Dermis microvascular lymphatic vessel endothelial cell (primary cell): ENCODE measurements at regions not wholly inside any gene's neighbourhood (a gene's known extent, or its start where the extent isn't known, plus 50 kb on each side); places are given as distances from the start of the nearest gene placed in this dataset.

Experiments used
- DNase-seq, 2 donors: peaks; one replicate each; pipeline versions ENCODE4 v3.0.0 to v3.0.0-alpha.2; 2010; ENCODE audit warnings: low read depth in 2 of 2

GRCh38 chr13:91105270-91105669 is 242.2 kb upstream of the MIR17HG start:
- DNase-seq: no peak

DNA sequence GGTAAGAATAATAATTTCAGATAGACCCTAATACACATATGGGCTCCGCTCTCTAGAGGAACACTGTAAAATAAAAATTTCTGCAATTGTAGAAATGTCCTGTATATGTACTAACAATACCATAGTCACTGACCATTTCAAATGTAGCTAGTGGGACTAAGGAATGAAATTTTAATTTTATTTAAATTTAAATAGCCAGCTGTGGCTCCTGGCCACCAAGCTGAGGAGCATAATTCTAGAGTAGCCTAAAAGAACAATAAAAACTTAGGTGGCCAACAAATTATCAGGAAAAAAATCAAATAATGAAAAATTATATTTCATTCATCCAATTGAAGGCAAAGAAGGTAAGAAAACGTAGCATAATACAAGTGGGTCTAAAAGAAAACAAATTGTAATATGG is 240.9 kb upstream of the MIR17HG start:
- DNase-seq: no peak

GRCh38 chr13:91108315-91108714 is 239.2 kb upstream of the MIR17HG start:
- no peak for DNase-seq

DNA sequence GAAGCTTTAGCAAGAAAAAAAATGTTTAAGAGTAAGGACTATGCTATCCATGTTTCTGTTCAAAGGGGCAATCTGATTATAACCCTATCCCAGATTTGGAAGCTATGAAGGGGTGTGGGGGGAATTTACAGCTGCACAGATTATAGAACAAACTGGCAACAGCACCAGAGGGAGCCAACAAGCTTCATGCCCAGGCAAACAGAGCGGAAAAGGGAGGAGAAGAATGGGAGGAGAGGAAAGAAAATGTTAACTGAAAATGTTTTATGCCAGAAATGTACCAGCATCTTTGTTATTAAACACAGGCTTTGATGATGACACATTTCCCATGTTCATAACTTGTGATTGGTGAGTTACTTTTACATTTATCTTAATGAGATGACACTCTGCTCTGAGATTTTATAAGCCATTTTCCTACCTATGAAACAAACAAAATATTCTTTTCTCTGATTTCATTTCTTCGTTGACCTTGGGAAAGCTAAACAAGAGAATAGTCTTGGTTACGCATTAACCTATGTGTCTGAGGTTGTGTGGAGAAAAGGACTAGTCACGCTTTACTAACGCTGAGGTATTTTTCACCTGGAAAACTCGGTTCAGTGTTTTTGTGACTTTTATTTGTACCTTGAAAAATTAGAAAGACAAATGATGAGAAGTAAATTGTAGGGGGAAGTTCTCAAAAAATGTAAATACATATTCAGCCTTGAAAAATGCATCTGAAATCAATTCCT is 235.8 kb upstream of the MIR17HG start:
- no peak for DNase-seq

GRCh38 chr13:91112201-91112923 is 235.1 kb upstream of the MIR17HG start:
- DNase-seq: no peak

- no peak for DNase-seq
Observed at GRCh38 chr13:91112924-91113277, 234.6 kb upstream of the MIR17HG start.

DNA sequence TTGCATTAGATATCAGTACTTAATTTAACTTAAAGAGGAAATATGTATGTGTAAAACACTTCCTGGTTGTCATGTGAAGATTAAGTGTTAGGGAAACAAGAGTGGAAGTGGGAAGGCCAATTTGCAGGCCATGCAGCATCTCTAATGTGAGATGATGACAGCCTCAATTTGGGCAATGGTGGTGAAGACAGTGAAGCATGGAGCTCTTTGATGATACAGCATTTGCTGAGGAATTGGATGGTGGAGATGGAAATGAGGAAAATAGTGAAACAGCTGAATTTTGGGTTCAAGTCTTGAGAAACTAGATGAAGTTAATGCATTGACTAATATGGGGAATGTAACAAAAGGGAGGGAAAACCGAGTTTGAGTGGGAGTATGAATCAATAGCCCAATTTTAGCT is 231.7 kb upstream of the MIR17HG start:
- no peak for DNase-seq

DNA sequence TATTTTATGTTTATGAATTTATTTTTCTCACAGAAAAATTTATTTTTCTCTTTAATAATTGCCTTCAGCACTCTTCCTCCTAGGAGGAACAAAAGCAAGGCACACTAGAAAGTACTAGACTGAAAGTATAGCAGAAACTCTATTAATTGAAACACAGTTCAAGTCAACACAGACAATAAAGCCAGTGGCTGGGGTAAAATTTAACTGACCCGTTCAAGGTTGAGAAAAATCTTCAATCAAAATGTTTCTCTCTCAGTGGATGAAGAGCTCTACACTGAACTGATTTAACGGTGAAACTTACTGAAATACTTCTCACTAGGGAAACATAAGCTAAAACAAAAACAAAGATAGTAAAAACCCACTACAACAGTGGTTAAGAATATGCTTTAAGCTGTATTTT is 230.1 kb upstream of the MIR17HG start:
- no peak for DNase-seq

GRCh38 chr13:91119643-91120042 is 227.8 kb upstream of the MIR17HG start:
- no peak for DNase-seq

DNA sequence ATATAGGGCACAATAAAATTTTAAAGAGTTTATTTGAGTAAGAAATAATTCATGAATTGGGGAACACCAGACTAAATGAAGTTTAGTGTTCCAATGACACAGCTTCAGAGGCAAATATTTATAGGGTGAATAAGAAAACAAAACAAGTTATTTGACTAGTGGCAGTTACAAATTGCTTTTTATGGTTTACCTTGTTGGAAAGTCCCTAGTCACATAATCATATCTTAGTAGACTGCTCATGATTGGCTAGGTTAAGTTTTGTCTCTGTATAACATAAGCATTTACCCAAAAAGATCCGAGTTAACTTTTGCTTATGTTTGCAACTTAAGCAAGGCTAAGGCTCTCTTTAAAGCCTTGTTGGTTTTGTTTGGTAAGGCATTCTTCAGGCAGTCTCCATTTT is 224.7 kb upstream of the MIR17HG start:
- no peak for DNase-seq

DNA sequence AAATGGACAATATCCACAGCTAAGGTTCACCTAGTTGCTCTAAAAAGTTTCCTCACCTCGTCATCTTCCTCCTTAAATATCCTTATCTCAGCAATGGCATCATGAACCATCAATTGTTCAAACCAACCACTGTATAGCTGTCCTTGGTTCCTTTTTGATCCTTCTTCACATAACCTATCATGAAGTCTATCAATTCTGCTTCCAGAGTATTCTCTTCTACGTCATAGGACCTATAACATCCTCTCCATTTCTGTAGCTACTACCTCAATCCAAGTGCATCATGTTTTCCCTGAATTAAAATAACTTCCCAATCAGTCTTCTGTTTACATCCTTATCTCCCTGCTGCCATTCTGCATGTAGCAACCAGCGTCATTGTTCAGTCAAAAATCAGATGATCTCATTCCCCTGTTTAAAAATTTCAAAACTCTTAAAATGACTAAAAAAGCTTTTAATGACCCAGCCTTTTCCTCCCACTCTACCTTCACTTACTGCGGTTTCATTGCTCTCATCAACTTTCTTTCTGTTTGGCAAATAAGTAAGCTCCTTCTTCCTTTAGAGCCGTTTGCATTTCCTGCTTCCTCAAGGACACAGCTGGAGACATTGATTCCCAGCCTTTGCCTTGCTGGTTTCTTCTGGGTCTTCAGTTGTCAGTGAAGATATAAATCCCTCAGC is 223.9 kb upstream of the MIR17HG start:
- no peak for DNase-seq

DNA sequence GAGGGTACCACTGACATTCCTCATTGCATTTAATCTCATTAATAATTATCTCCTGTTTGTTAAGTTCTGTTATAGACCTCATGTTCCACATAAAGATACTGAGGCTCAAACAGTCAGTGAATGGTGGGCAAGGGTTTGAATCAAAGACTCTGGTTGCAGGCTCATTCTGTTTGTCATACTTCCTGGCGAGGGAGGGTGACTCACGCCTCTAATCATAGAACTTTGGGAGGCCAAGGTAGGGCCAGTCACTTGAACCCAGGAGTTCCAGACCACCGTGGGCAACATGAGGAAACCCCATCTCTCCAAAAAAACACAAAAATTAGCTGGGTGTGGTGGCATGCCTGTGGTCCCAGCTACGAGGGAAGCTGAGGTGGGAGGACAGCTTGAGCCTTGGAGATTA is 220.7 kb upstream of the MIR17HG start:
- DNase-seq: no peak

DNA sequence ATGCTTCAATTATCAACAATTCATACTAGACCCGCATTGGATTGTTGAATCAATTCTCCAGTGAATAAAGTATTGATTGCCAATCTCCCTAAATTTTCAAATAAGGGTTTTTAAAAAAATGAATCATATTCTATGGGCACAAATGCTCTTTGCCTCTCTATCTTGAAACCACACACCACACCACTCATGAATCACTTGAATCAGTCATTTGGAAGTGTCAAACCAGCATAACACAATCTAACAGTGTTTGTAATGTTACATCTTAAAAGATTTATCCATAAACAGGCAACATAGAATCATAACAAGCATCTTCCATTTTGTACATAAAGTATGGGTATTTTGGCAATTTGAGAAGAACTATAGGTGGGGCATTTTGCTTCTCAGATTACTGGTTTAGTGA is 219.5 kb upstream of the MIR17HG start:
- no peak for DNase-seq

GRCh38 chr13:91132381-91132780 is 215.1 kb upstream of the MIR17HG start:
- no peak for DNase-seq

- peak; percentile 10 to 63 for DNase-seq
Observed at GRCh38 chr13:91132786-91133185, 214.7 kb upstream of the MIR17HG start.

DNA sequence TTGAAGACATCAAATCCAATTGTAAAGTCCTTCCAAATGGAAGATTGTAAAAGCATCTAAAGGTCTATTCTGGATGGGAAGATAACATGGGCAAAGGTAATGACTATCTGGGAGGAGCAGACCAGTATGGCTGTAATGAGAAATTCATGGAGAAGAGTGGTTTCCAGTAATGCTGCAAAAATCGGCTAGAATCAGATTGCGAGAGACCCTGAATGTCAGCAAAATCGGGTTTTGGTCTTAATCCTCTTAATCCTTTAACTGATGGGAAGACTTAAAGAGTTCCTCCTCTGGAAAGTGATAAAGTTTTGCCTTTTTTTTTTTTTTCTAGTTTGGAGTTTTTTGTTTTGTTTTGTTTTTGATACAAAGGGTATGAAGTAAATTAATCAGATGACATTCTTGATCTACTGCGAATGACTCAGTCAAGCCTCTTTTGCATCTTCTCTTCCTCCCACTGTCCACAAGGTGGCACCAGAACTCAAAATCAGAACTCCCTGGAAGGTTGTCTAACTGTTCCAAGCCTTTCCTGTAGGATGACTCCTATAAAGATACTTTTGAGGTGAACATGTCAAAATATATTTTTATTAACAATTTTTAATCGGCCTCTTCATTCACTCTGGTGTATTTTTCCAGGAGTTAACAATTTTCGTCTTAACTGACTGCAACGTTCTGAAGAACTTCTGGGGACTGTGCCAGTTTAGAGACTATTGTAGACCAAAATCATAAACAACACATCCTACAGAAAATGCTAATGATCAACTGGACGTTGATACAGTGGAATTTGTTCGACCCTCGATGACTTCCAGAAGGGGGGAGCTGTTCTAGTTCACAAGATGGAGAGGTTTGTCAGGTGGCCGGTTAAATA is 213.3 kb upstream of the MIR17HG start:
- DNase-seq: peak; percentile 59 to 68

GRCh38 chr13:91134803-91135184 is 212.7 kb upstream of the MIR17HG start:
- DNase-seq: no peak

DNA sequence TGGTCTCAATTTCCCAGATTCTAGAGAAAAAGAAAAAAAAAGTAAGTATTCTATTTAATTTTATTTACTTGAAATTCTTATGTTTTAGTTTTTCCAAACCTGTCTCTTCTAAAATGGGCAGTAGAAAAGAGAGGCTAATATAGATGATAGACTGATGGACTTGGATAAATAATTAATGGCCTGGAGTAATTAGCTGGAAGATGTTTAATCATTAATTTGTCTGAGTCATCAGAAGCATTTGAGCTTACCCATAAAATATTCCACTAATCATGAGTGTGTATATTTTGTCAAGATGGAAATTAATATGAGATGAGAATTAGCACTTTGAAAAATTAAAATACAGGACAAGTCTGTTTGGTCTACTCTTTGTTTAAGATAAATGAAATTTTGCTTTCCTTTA is 212.1 kb upstream of the MIR17HG start:
- no peak for DNase-seq

- DNase-seq: no peak
Observed at GRCh38 chr13:91135968-91136367, 211.5 kb upstream of the MIR17HG start.

DNA sequence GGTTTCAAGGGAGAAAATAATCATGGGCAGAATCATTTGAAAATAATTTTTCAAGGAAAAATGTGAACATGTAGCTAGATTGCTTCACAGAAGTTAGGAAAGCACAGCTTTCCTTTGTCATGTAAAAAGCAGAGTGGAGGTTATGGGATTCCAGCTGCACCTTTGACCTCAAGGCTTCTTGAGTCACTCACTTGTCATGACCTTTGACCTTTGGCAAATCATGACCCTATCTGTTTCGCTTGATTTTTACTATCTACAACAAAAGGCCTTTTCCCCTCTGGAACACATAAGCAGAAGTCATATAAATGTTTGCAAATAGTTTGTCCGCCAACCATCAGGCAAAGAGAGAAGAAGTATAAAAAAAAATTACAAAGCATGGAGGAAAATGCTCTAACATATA is 210.7 kb upstream of the MIR17HG start:
- no peak for DNase-seq

GRCh38 chr13:91139232-91139631 is 208.3 kb upstream of the MIR17HG start:
- DNase-seq: no peak

GRCh38 chr13:91141543-91142061 is 205.9 kb upstream of the MIR17HG start:
- DNase-seq: no peak
